PC-9 (cell line): ENCODE measurements at regions not wholly inside any gene's neighbourhood (a gene's known extent, or its start where the extent isn't known, plus 50 kb on each side); places are given as distances from the start of the nearest gene placed in this dataset.
A peak's percentile ranks its signal among the peaks of the same experiment; 100 is the strongest.

Experiments used
- BruUV-seq: library from RNA; stranded (reverse); fragments of 400-500 nt; replicated peaks from 2 replicates; lab custom pipeline; 2021; lab: Mats Ljungman, UMichigan
- CTCF ChIA-PET: fragments of 300-600 bp; sonication (Branson Sonifier 250); formaldehyde crosslinking; loops from one replicate; lab custom pipeline; 2022; ENCODE audit warnings: antibody characterized with exemption; lab: Charles Lee
- POLR2A ChIA-PET: fragments of 300-600 bp; sonication (Branson Sonifier 250); formaldehyde crosslinking; loops from one replicate; lab custom pipeline; 2022; ENCODE audit warnings: antibody characterized with exemption; ENCODE audit not compliant: unreplicated experiment; lab: Charles Lee
- DNase-seq, 2 experiments: peaks; one replicate each; pipeline versions ENCODE4 v3.0.0 to v3.0.0-alpha.2; 2015 to 2022; ENCODE audit warnings: mixed read lengths in 1 of 2
- H2AFZ ChIP-seq: fragments of 200-600 bp; sonication (generic); 2 replicates; pipeline ENCODE4 v1.8.1; 2017; ENCODE audit warnings: antibody characterized with exemption
- H3F3A ChIP-seq: fragments of 200-600 bp; sonication (generic); 2 replicates; pipeline ENCODE4 v1.8.1; 2017; ENCODE audit warnings: antibody characterized with exemption, mild to moderate bottlenecking, low read depth; ENCODE audit not compliant: insufficient read depth
- H3K27ac ChIP-seq: fragments of 200-600 bp; sonication (generic); 2 replicates; pipeline ENCODE4 v1.6.1; 2016; ENCODE audit warnings: mixed run types
- H3K27me3 ChIP-seq: fragments of 200-600 bp; sonication (generic); 2 replicates; pipeline ENCODE4 v1.6.1; 2016; ENCODE audit warnings: low read depth, mixed run types; ENCODE audit not compliant: insufficient read depth
- H3K36me3 ChIP-seq: fragments of 200-600 bp; sonication (generic); 2 replicates; pipeline ENCODE4 v1.6.1; 2016; ENCODE audit warnings: low read depth, mixed run types
- H3K4me1 ChIP-seq: fragments of 200-600 bp; sonication (generic); replicated peaks from 2 replicates; pipeline ENCODE4 v1.6.1; 2016; ENCODE audit warnings: mixed run types; ENCODE audit not compliant: insufficient read depth
- H3K4me2 ChIP-seq: fragments of 200-600 bp; sonication (generic); 2 replicates; pipeline ENCODE4 v1.6.1; 2017; ENCODE audit warnings: mixed run types
- H3K4me3 ChIP-seq: fragments of 200-600 bp; sonication (generic); 2 replicates; pipeline ENCODE4 v1.6.1; 2016; ENCODE audit warnings: mixed run types
- H3K79me2 ChIP-seq: fragments of 200-600 bp; sonication (generic); 2 replicates; pipeline ENCODE4 v1.6.1; 2017; ENCODE audit warnings: low read depth, mixed run types
- H3K9me2 ChIP-seq: fragments of 200-600 bp; sonication (generic); 2 replicates; pipeline ENCODE4 v1.8.1; 2017; ENCODE audit warnings: mild to moderate bottlenecking; ENCODE audit not compliant: insufficient read depth
- H3K9me3 ChIP-seq: fragments of 200-600 bp; sonication (generic); 2 replicates; pipeline ENCODE4 v1.8.1; 2016; ENCODE audit warnings: low read depth; ENCODE audit not compliant: insufficient read depth
- H4K20me1 ChIP-seq: fragments of 200-600 bp; sonication (generic); 2 replicates; pipeline ENCODE4 v1.8.1; 2017; ENCODE audit not compliant: insufficient read depth
- CTCF ChIP-seq: fragments of 200-600 bp; sonication (generic); conservative IDR thresholded peaks from 2 replicates; pipeline ENCODE4 v1.6.1; 2017; ENCODE audit warnings: mixed run types, antibody characterized with exemption, mild to moderate bottlenecking, moderate library complexity
- EZH2 ChIP-seq: fragments of 200-600 bp; sonication (generic); IDR thresholded peaks from 2 replicates; pipeline ENCODE4 v1.8.0; 2017; ENCODE audit warnings: antibody characterized with exemption, low read depth
- intact Hi-C: fragments of 100-400 bp; cut with micrococcal nuclease; formaldehyde crosslinking; loops from one replicate; pipeline ENCODE4 v1.10.0; 2022; ENCODE audit not compliant: unreplicated experiment

DNA sequence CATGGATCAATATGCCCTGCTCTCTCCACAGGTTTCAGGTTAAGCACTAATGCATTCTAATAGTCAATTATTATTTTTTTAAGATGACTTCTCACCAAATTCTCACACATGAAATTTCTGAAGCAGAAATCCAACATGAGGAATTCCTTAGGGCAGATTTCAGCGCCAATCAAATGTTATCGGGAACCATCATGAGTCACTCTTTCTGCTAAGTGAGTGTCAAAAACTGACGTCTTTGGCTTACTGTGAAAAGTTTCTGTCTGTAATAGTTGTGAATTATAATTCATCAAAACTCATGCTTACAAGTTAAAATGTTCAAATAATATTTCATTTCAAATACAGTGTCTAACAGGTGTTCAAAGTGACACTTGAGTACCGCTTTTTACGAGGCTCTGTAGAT, 1038.6 kb downstream of the SOCS6 start:
- Histone ChIP-seq H3K79me2 (no peaks in the 10 kb centered on the region), H2AFZ (no peak overlapping the region), H3K36me3 (no peaks in the 10 kb centered on the region), H3K9me2 (no peaks in the 10 kb centered on the region), H3K27ac (no peak overlapping the region), H4K20me1 (no peaks in the 10 kb centered on the region), H3K27me3 (no peaks in the 10 kb centered on the region), H3K4me1 (no peaks in the 10 kb centered on the region), H3K9me3 (no peaks in the 10 kb centered on the region), H3K4me3 (no peak overlapping the region), H3F3A (no peaks in the 10 kb centered on the region), H3K4me2 (no peak overlapping the region)
- no peak for TF ChIP-seq EZH2
- DNase-seq, result no peak
- ChIA-PET CTCF (no interaction called here), POLR2A (no interaction called here)
- intact Hi-C loops, result no loop called here
- no TSS peak for BruUV-seq

- DNase-seq, result no peak
- Histone ChIP-seq H3K27me3 (no peaks in the 10 kb centered on the region), H3F3A (no peaks in the 10 kb centered on the region), H3K4me3 (no peak overlapping the region), H3K9me2 (no peaks in the 10 kb centered on the region), H4K20me1 (no peaks in the 10 kb centered on the region), H2AFZ (no peak overlapping the region), H3K4me1 (no peaks in the 10 kb centered on the region), H3K9me3 (no peaks in the 10 kb centered on the region), H3K36me3 (no peaks in the 10 kb centered on the region), H3K79me2 (no peaks in the 10 kb centered on the region), H3K27ac (no peak overlapping the region), H3K4me2 (no peak overlapping the region)
- ChIA-PET POLR2A (no interaction called here), CTCF (no interaction called here)
- TF ChIP-seq CTCF (no peak), EZH2 (no peak)
- intact Hi-C loops, result no loop called here
- no TSS peak for BruUV-seq
These were observed 1038.0 kb downstream of the SOCS6 start for GRCh38 chr18:71326826-71327225.

GRCh38 chr18:71324356-71324755, 1035.5 kb downstream of the SOCS6 start:
- DNase-seq, result no peak
- Histone ChIP-seq H3F3A (no peaks in the 10 kb centered on the region), H3K4me1 (no peaks in the 10 kb centered on the region), H3K27ac (no peak overlapping the region), H3K36me3 (no peaks in the 10 kb centered on the region), H3K27me3 (no peaks in the 10 kb centered on the region), H2AFZ (peak overlapping the region; percentile 61; the same call in 1 of the 2 replicates), H4K20me1 (no peaks in the 10 kb centered on the region), H3K4me3 (no peak overlapping the region), H3K79me2 (no peaks in the 10 kb centered on the region), H3K9me3 (no peaks in the 10 kb centered on the region), H3K4me2 (no peak overlapping the region), H3K9me2 (no peaks in the 10 kb centered on the region)
- BruUV-seq, result no TSS peak
- no peak for TF ChIP-seq CTCF
- TF ChIP-seq EZH2, result no peak
- CTCF ChIA-PET, result no interaction called here
- POLR2A ChIA-PET, result no interaction called here
- intact Hi-C loops, result no loop called here

DNA sequence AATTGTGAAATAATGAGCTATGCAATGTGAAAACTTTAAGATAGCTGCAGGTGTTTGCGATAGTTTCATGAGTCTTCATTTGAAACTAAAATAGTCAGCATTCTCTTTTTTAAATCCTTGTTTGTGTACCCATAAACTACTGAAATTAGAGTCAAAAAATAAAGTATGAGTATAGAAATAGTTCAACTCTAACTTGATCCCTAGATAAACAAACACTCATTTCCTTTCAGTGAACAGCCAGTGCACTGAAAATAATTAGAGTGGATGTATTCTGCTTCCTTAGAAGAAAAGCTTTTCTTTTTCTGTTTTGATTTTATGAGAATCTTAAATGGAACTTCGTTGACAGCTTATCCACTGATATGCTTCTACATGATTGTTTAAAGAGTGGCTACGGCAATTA, 1033.4 kb downstream of the SOCS6 start:
- Histone ChIP-seq H3K27me3 (no peaks in the 10 kb centered on the region), H3K4me1 (no peaks in the 10 kb centered on the region), H3K9me2 (no peaks in the 10 kb centered on the region), H3F3A (no peaks in the 10 kb centered on the region), H3K4me2 (no peak overlapping the region), H3K27ac (no peak overlapping the region), H3K36me3 (no peaks in the 10 kb centered on the region), H3K4me3 (no peak overlapping the region), H3K9me3 (no peaks in the 10 kb centered on the region), H2AFZ (no peak overlapping the region), H4K20me1 (no peaks in the 10 kb centered on the region), H3K79me2 (no peaks in the 10 kb centered on the region)
- ChIA-PET POLR2A (no interaction called here), CTCF (no interaction called here)
- no TSS peak for BruUV-seq
- TF ChIP-seq EZH2 (no peak), CTCF (no peak)
- DNase-seq, result no peak
- intact Hi-C loops, result no loop called here
